ENCODE measurements at regions not wholly inside any gene's neighbourhood (a gene's known extent, or its start where the extent isn't known, plus 50 kb on each side); places are given as distances from the start of the nearest gene placed in this dataset.

DNA sequence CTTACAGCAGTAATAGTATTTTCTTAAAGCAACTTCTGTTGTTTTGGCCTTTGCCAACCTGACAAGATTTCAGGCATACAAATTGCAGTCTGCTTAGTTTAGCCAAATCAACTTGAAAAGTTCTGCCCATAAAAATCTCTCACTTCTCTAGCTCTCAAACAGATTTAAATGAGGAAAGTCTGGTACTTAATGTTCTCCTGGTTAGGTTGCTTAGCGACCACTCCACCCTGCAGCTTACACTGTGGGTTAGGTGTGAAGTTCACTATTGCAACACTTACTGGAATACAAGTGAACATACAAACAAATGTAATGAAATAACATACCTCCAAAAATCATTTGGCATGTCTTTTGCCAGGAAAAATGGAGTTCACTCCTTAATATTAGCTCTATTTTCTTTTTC, 178.7 kb upstream of the PCDH9 start:
- ATAC-seq, result no peak
- TF ChIP-seq BACH2 (CRISPR knock-in tag; IDR thresholded peaks at IDR 0.05; ENCODE audit: borderline replicate concordance) (no peak), CSDC2 (CRISPR knock-in tag; IDR thresholded peaks at IDR 0.05) (no peak), RARB (CRISPR knock-in tag; IDR thresholded peaks at IDR 0.05) (no peak), PPARA (CRISPR knock-in tag; IDR thresholded peaks at IDR 0.05; ENCODE audit: borderline replicate concordance) (no peak), GLIS3 (CRISPR knock-in tag; IDR thresholded peaks at IDR 0.05) (no peak), ZC3H10 (CRISPR knock-in tag; IDR thresholded peaks at IDR 0.05) (no peak), OSR1 (CRISPR knock-in tag; IDR thresholded peaks at IDR 0.05) (no peak), ZNF565 (CRISPR knock-in tag; conservative IDR thresholded peaks at IDR 0.05; ENCODE audit: low read depth) (no peak), ESRRG (CRISPR knock-in tag; IDR thresholded peaks at IDR 0.05) (no peak), ZNF70 (CRISPR knock-in tag; IDR thresholded peaks at IDR 0.05) (no peak), TOX (CRISPR knock-in tag; IDR thresholded peaks at IDR 0.05; ENCODE audit: borderline replicate concordance) (no peak), SNAI2 (CRISPR knock-in tag; IDR thresholded peaks at IDR 0.05) (no peak), TCF4 (CRISPR knock-in tag; IDR thresholded peaks at IDR 0.05; ENCODE audit: borderline replicate concordance) (no peak), ZFP30 (CRISPR knock-in tag; IDR thresholded peaks at IDR 0.05) (no peak)
- TF ChIP-seq, protein P1, sequence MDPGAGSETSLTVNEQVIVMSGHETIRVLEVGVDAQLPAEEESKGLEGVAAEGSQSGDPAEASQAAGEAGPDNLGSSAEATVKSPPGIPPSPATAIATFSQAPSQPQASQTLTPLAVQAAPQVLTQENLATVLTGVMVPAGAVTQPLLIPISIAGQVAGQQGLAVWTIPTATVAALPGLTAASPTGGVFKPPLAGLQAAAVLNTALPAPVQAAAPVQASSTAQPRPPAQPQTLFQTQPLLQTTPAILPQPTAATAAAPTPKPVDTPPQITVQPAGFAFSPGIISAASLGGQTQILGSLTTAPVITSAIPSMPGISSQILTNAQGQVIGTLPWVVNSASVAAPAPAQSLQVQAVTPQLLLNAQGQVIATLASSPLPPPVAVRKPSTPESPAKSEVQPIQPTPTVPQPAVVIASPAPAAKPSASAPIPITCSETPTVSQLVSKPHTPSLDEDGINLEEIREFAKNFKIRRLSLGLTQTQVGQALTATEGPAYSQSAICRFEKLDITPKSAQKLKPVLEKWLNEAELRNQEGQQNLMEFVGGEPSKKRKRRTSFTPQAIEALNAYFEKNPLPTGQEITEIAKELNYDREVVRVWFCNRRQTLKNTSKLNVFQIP (CRISPR knock-in tag; IDR thresholded peaks at IDR 0.05; ENCODE audit: borderline replicate concordance, low read depth), result no peak
- TF ChIP-seq, protein P2, sequence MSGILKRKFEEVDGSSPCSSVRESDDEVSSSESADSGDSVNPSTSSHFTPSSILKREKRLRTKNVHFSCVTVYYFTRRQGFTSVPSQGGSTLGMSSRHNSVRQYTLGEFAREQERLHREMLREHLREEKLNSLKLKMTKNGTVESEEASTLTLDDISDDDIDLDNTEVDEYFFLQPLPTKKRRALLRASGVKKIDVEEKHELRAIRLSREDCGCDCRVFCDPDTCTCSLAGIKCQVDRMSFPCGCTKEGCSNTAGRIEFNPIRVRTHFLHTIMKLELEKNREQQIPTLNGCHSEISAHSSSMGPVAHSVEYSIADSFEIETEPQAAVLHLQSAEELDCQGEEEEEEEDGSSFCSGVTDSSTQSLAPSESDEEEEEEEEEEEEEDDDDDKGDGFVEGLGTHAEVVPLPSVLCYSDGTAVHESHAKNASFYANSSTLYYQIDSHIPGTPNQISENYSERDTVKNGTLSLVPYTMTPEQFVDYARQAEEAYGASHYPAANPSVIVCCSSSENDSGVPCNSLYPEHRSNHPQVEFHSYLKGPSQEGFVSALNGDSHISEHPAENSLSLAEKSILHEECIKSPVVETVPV (CRISPR knock-in tag; IDR thresholded peaks at IDR 0.05), result no peak

DNA sequence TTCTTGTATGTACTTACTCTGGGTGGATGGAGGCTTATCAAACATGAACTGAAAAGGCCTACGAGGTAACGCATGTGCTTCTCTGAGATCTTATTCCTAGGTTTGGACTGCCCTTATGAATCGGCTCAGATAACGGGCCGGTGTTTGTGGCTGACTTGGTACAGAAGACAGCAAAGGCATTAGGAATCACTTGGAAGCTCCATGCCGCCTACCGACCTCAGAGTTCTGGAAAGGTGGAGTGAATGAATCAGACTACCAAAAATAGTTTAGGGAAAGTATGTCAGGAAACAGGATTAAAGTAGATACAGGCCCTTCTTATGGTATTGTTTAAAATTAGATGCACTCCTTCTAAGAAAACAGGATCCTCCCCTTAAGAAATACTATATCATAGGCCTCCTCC, 172.4 kb upstream of the PCDH9 start:
- TF ChIP-seq GLIS3 (CRISPR knock-in tag; IDR thresholded peaks at IDR 0.05), result no peak
- no peak for TF ChIP-seq ISL1 (CRISPR knock-in tag; IDR thresholded peaks at IDR 0.05)
- TF ChIP-seq ZFP3 (CRISPR knock-in tag; IDR thresholded peaks at IDR 0.05), result no peak
- TF ChIP-seq, protein P3, sequence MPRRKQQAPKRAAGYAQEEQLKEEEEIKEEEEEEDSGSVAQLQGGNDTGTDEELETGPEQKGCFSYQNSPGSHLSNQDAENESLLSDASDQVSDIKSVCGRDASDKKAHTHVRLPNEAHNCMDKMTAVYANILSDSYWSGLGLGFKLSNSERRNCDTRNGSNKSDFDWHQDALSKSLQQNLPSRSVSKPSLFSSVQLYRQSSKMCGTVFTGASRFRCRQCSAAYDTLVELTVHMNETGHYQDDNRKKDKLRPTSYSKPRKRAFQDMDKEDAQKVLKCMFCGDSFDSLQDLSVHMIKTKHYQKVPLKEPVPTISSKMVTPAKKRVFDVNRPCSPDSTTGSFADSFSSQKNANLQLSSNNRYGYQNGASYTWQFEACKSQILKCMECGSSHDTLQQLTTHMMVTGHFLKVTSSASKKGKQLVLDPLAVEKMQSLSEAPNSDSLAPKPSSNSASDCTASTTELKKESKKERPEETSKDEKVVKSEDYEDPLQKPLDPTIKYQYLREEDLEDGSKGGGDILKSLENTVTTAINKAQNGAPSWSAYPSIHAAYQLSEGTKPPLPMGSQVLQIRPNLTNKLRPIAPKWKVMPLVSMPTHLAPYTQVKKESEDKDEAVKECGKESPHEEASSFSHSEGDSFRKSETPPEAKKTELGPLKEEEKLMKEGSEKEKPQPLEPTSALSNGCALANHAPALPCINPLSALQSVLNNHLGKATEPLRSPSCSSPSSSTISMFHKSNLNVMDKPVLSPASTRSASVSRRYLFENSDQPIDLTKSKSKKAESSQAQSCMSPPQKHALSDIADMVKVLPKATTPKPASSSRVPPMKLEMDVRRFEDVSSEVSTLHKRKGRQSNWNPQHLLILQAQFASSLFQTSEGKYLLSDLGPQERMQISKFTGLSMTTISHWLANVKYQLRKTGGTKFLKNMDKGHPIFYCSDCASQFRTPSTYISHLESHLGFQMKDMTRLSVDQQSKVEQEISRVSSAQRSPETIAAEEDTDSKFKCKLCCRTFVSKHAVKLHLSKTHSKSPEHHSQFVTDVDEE (CRISPR knock-in tag; IDR thresholded peaks at IDR 0.05), result no peak
- no peak for TF ChIP-seq OSR1 (CRISPR knock-in tag; IDR thresholded peaks at IDR 0.05)
- no peak for TF ChIP-seq PPARA (CRISPR knock-in tag; IDR thresholded peaks at IDR 0.05; ENCODE audit: borderline replicate concordance)
- TF ChIP-seq ZNF565 (CRISPR knock-in tag; conservative IDR thresholded peaks at IDR 0.05; ENCODE audit: low read depth), result no peak
- no peak for TF ChIP-seq ZFP30 (CRISPR knock-in tag; IDR thresholded peaks at IDR 0.05)
- TF ChIP-seq TOX (CRISPR knock-in tag; IDR thresholded peaks at IDR 0.05; ENCODE audit: borderline replicate concordance), result no peak
- TF ChIP-seq, protein P2 (CRISPR knock-in tag; IDR thresholded peaks at IDR 0.05), result no peak
- no peak for TF ChIP-seq ZC3H10 (CRISPR knock-in tag; IDR thresholded peaks at IDR 0.05)
- TF ChIP-seq SNAI2 (CRISPR knock-in tag; IDR thresholded peaks at IDR 0.05), result no peak
- TF ChIP-seq ZNF8 (CRISPR knock-in tag; IDR thresholded peaks at IDR 0.05), result no peak
- TF ChIP-seq ARNTL (CRISPR knock-in tag; IDR thresholded peaks at IDR 0.05; ENCODE audit: borderline replicate concordance, low read depth), result no peak
- TF ChIP-seq, protein P4, sequence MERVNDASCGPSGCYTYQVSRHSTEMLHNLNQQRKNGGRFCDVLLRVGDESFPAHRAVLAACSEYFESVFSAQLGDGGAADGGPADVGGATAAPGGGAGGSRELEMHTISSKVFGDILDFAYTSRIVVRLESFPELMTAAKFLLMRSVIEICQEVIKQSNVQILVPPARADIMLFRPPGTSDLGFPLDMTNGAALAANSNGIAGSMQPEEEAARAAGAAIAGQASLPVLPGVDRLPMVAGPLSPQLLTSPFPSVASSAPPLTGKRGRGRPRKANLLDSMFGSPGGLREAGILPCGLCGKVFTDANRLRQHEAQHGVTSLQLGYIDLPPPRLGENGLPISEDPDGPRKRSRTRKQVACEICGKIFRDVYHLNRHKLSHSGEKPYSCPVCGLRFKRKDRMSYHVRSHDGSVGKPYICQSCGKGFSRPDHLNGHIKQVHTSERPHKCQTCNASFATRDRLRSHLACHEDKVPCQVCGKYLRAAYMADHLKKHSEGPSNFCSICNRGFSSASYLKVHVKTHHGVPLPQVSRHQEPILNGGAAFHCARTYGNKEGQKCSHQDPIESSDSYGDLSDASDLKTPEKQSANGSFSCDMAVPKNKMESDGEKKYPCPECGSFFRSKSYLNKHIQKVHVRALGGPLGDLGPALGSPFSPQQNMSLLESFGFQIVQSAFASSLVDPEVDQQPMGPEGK (CRISPR knock-in tag; IDR thresholded peaks at IDR 0.05; ENCODE audit: borderline replicate concordance), result no peak
- TF ChIP-seq, protein P1 (CRISPR knock-in tag; IDR thresholded peaks at IDR 0.05; ENCODE audit: borderline replicate concordance, low read depth), result no peak
- TF ChIP-seq TCF4 (CRISPR knock-in tag; IDR thresholded peaks at IDR 0.05; ENCODE audit: borderline replicate concordance), result no peak
- no peak for TF ChIP-seq BACH2 (CRISPR knock-in tag; IDR thresholded peaks at IDR 0.05; ENCODE audit: borderline replicate concordance)
- TF ChIP-seq ESRRG (CRISPR knock-in tag; IDR thresholded peaks at IDR 0.05), result no peak
- ATAC-seq, result no peak
